Suprapubic skin (tissue), 3 donors: ENCODE measurements at regions not wholly inside any gene's neighbourhood (a gene's known extent, or its start where the extent isn't known, plus 50 kb on each side); places are given as distances from the start of the nearest gene placed in this dataset.

Experiments
- CTCF ChIP-seq, 2 donors: fragments of 200-600 bp in 1 of 2; fragments of 450-650 bp in 1 of 2; sonication (generic) in 1 of 2; IDR thresholded peaks; one replicate each; pipeline ENCODE4 v1.5.1; 2016 to 2019; ENCODE audit warnings: antibody characterized with exemption in 2 of 2, mild to moderate bottlenecking in 1 of 2, moderate library complexity in 1 of 2
- EP300 ChIP-seq: sonication (generic); formaldehyde crosslinking; IDR thresholded peaks from one replicate; pipeline ENCODE4 v1.6.1; 2017; ENCODE audit warnings: antibody characterized with exemption

GRCh38 chr14:87866116-87866515 lies 126.9 kb downstream of the GALC start:
- TF ChIP-seq CTCF (IDR thresholded peaks at IDR 0.05), result no peak
- TF ChIP-seq EP300, result no peak
